Endothelial cell of umbilical vein (primary cell): ENCODE measurements at regions not wholly inside any gene's neighbourhood (a gene's known extent, or its start where the extent isn't known, plus 50 kb on each side); places are given as distances from the start of the nearest gene placed in this dataset.

Source experiments
- BruUV-seq: library from RNA; stranded (reverse); fragments of 400-500 nt; replicated peaks from 2 replicates; lab custom pipeline; 2021; lab: Mats Ljungman, UMichigan
- CTCF ChIA-PET: fragments of 300-600, 350-600 bp; sonication (Branson Sonifier 250); formaldehyde crosslinking; loops from one replicate; lab custom pipeline; 2021; ENCODE audit warnings: antibody characterized with exemption, inconsistent platforms; lab: Charles Lee
- POLR2A ChIA-PET: fragments of 300-600, 350-600 bp; sonication (Branson Sonifier 250); formaldehyde crosslinking; loops from one replicate; lab custom pipeline; 2021; ENCODE audit warnings: antibody characterized with exemption, inconsistent platforms; lab: Charles Lee
- DNase-seq: peaks from one replicate; pipeline ENCODE4 v3.0.0-alpha.2; 2011; ENCODE audit warnings: low read depth, low spot score
- FAIRE-seq: peaks from 2 replicates; lab custom pipeline; 2011; peaks lifted over from hg19 to GRCh38; lab: Jason Lieb, UNC
- H2AFZ ChIP-seq: 2 replicates; pipeline ENCODE4 v1.6.0; 2012; ENCODE audit warnings: low read depth, low read length, control low read depth, inconsistent platforms
- H3K27ac ChIP-seq: 2 replicates; pipeline ENCODE4 v1.5.1; 2011; ENCODE audit warnings: low read depth, mild to moderate bottlenecking, control low read depth, low read length, moderate library complexity; ENCODE audit not compliant: insufficient read depth
- H3K27me3 ChIP-seq, 2 experiments: 2 replicates each; pipeline versions ENCODE4 v1.6.0 to v1.6.1; 2011; ENCODE audit warnings: low read length in 2 of 2, mixed read lengths in 1 of 2; ENCODE audit not compliant: control insufficient read depth in 2 of 2, insufficient read depth in 2 of 2
- H3K36me3 ChIP-seq, 2 experiments: 2 replicates in 1 of 2; 3 replicates in 1 of 2; pipeline ENCODE4 v1.5.1; 2011; ENCODE audit warnings: low read length in 2 of 2, mild to moderate bottlenecking in 1 of 2, moderate library complexity in 1 of 2; ENCODE audit not compliant: control insufficient read depth in 2 of 2, insufficient read depth in 2 of 2; ENCODE audit errors: extremely low read depth in 1 of 2
- H3K4me1 ChIP-seq: 3 replicates; pipeline ENCODE4 v1.5.1; 2011; ENCODE audit warnings: mild to moderate bottlenecking, low read length; ENCODE audit not compliant: control insufficient read depth, insufficient read depth; ENCODE audit errors: extremely low read depth
- H3K4me2 ChIP-seq: 2 replicates; pipeline ENCODE4 v1.6.1; 2011; ENCODE audit warnings: low read length, control low read depth, mixed read lengths; ENCODE audit not compliant: insufficient read depth
- H3K4me3 ChIP-seq, 3 experiments: fragments of 200-600 bp in 1 of 3; sonication (generic), shearing (Covaris generic) in 1 of 3; replicated peaks in 1 of 3; 2 replicates each; pipeline ENCODE4 v1.5.1; 2011 to 2016; ENCODE audit warnings: control low read depth in 3 of 3, low read length in 3 of 3, mild to moderate bottlenecking in 2 of 3, inconsistent platforms in 1 of 3, low read depth in 1 of 3, moderate library complexity in 1 of 3; ENCODE audit not compliant: insufficient read depth in 1 of 3
- H3K79me2 ChIP-seq: 2 replicates; pipeline ENCODE4 v1.6.0; 2012; ENCODE audit warnings: low read length, inconsistent platforms; ENCODE audit not compliant: control insufficient read depth, insufficient read depth
- H3K9ac ChIP-seq: replicated peaks from 2 replicates; pipeline ENCODE3; 2011; ENCODE audit warnings: low read length, control low read depth; ENCODE audit not compliant: insufficient read depth; ENCODE audit errors: extremely low read depth
- H3K9me1 ChIP-seq: replicated peaks from 3 replicates; pipeline ENCODE4 v1.6.0; 2011; ENCODE audit warnings: mild to moderate bottlenecking, low read length; ENCODE audit not compliant: control insufficient read depth, insufficient read depth; ENCODE audit errors: extremely low read depth
- H3K9me3 ChIP-seq: replicated peaks from 2 replicates; pipeline ENCODE4 v1.5.1; 2012; ENCODE audit warnings: low read length, inconsistent platforms; ENCODE audit not compliant: control insufficient read depth, insufficient read depth
- H4K20me1 ChIP-seq: replicated peaks from 2 replicates; pipeline ENCODE3; 2011; ENCODE audit warnings: mild to moderate bottlenecking, low read length; ENCODE audit not compliant: control insufficient read depth, insufficient read depth; ENCODE audit errors: extremely low read depth
- EZH2 ChIP-seq: IDR thresholded peaks from 2 replicates; pipeline ENCODE4 v1.6.1; 2012; ENCODE audit warnings: borderline replicate concordance, low read depth, mild to moderate bottlenecking, moderate library complexity, low read length, inconsistent platforms; ENCODE audit not compliant: severe bottlenecking
- FOS ChIP-seq: IDR thresholded peaks from 2 replicates; pipeline ENCODE4 v1.6.1; 2011; ENCODE audit warnings: mild to moderate bottlenecking, low read length, moderate library complexity, borderline replicate concordance; ENCODE audit not compliant: insufficient read depth
- GATA2 ChIP-seq: IDR thresholded peaks from 2 replicates; pipeline ENCODE4 v1.7.0; 2011; ENCODE audit warnings: low read depth, mild to moderate bottlenecking, moderate library complexity, mixed read lengths, low read length; ENCODE audit not compliant: insufficient read length, insufficient read depth
- JUN ChIP-seq: IDR thresholded peaks from 2 replicates; pipeline ENCODE4 v1.6.1; 2011; ENCODE audit warnings: borderline replicate concordance, low read depth; ENCODE audit not compliant: insufficient read length, insufficient read depth
- MYC ChIP-seq: IDR thresholded peaks from one replicate; pipeline ENCODE4 v1.6.1; 2011; ENCODE audit warnings: mild to moderate bottlenecking, low read depth, low read length
- POLR2A ChIP-seq: IDR thresholded peaks from 2 replicates; pipeline ENCODE4 v1.6.1; 2012; ENCODE audit warnings: low read depth, mild to moderate bottlenecking, control low read depth, low read length
- POLR2AphosphoS5 ChIP-seq: IDR thresholded peaks from 2 replicates; pipeline ENCODE4 v1.6.1; 2012; ENCODE audit warnings: low read depth, mild to moderate bottlenecking, control low read depth, low read length, moderate library complexity; ENCODE audit not compliant: insufficient read depth
- dilution Hi-C: fragments of 300-500 bp; cut with MboI; formaldehyde crosslinking; loops from one replicate; pipeline ENCODE4 v1.15.0; 2019; ENCODE audit warnings: low sequenced_read_pairs; ENCODE audit not compliant: extremely low pct_ligation_motif_present
- intact Hi-C: fragments of 100-400 bp; cut with micrococcal nuclease; formaldehyde crosslinking; loops from one replicate; pipeline ENCODE4 v1.10.0; 2022
- TF ChIP-seq, protein P1 (sequence below): IDR thresholded peaks from 2 replicates; pipeline ENCODE4 v1.6.1; 2011; ENCODE audit not compliant: insufficient read depth, insufficient read length
- TF ChIP-seq, protein P2 (sequence below), 2 donors: IDR thresholded peaks; 1 replicate in 1 of 2; 2 replicates in 1 of 2; pipeline ENCODE4 v1.5.1; 2011; ENCODE audit warnings: low read length in 2 of 2, mild to moderate bottlenecking in 2 of 2, moderate library complexity in 2 of 2, control low read depth in 1 of 2, inconsistent platforms in 1 of 2, low read depth in 1 of 2; ENCODE audit not compliant: insufficient read depth in 1 of 2; ENCODE audit errors: extremely low read depth in 1 of 2

DNA sequence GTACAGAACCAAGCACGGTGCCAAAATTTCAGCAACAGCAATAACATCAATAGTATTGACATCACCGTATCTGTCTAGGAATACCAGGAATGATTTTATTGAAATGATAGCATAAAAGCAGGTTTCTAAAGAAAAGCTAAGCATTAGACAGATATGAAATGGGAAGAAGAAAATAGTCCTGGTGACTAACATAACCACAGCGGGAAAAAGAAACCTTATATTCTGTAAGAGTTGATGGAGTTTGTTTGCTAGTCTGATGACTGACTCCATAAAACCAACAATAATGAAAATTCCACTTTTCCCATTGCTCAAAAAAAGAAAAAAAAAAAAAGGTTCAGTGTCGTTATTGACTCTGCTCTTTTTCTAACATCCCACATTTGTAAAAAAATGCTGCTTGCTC is 668.3 kb downstream of the IPMK start:
- Histone ChIP-seq H3K79me2 (no peaks in the 10 kb centered on the region), H3K36me3 (no peaks in the 10 kb centered on the region), H3K27ac (no peak overlapping the region), H2AFZ (no peak overlapping the region), H3K9ac (no peak overlapping the region), H3K4me3 (no peak overlapping the region), H3K27me3 (no peaks in the 10 kb centered on the region), H3K9me3 (no peaks in the 10 kb centered on the region), H3K4me1 (no peaks in the 10 kb centered on the region), H3K4me2 (no peak overlapping the region), H4K20me1 (no peaks in the 10 kb centered on the region), H3K9me1 (no peaks in the 10 kb centered on the region)
- FAIRE-seq (no peak), DNase-seq (no peak)
- no TSS peak for BruUV-seq
- ChIA-PET CTCF (no interaction called here), POLR2A (no interaction called here)
- intact Hi-C loops (no loop called here), dilution Hi-C loops (no loop called here)
- TF ChIP-seq POLR2AphosphoS5, result no peak

DNA sequence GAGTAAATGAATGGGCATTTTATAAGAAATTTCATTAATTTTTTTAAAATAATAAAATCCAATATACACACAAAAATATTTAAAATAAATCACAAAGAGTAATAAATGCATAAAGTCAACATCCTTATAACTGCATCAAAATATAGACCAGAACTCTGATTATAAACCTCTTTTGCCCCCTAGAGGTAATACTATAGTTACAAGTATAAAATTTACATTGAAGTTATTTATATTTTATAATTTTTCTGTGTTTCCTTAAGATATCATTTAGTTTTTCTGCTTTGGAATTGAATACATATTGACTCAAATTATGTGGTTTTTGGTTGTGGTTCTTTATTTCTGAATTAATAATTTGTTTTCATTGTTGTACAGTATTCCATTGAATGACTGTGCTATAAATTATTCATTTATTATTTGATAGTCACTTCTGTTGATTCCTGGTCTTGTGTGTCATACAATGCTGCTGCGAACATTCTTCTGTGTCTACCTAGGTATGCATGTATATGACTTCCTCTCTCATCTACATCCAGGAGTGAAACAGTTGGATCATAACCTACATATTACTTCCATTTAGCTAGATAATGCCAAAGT is 673.6 kb downstream of the IPMK start:
- TF ChIP-seq, protein P1, sequence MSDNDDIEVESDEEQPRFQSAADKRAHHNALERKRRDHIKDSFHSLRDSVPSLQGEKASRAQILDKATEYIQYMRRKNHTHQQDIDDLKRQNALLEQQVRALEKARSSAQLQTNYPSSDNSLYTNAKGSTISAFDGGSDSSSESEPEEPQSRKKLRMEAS, result no peak
- no peak for TF ChIP-seq POLR2AphosphoS5
- TF ChIP-seq JUN, result no peak
- TF ChIP-seq EZH2, result no peak
- no peak for TF ChIP-seq MYC
- TF ChIP-seq POLR2A, result no peak
- TF ChIP-seq, protein P2, sequence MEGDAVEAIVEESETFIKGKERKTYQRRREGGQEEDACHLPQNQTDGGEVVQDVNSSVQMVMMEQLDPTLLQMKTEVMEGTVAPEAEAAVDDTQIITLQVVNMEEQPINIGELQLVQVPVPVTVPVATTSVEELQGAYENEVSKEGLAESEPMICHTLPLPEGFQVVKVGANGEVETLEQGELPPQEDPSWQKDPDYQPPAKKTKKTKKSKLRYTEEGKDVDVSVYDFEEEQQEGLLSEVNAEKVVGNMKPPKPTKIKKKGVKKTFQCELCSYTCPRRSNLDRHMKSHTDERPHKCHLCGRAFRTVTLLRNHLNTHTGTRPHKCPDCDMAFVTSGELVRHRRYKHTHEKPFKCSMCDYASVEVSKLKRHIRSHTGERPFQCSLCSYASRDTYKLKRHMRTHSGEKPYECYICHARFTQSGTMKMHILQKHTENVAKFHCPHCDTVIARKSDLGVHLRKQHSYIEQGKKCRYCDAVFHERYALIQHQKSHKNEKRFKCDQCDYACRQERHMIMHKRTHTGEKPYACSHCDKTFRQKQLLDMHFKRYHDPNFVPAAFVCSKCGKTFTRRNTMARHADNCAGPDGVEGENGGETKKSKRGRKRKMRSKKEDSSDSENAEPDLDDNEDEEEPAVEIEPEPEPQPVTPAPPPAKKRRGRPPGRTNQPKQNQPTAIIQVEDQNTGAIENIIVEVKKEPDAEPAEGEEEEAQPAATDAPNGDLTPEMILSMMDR (IDR thresholded peaks at IDR 0.05; ENCODE audit: extremely low read depth in 1 of 2, insufficient read depth in 1 of 2, low read depth in 1 of 2, low read length in 2 of 2), result no peak
- no peak for TF ChIP-seq GATA2
- no peak for TF ChIP-seq FOS
- Histone ChIP-seq H3K36me3 (no peaks in the 10 kb centered on the region), H3K9ac (no peak overlapping the region), H4K20me1 (no peaks in the 10 kb centered on the region), H3K4me2 (no peak overlapping the region), H3K79me2 (no peaks in the 10 kb centered on the region), H3K4me3 (no peak overlapping the region), H3K9me1 (no peaks in the 10 kb centered on the region), H3K27me3 (no peaks in the 10 kb centered on the region), H3K9me3 (no peaks in the 10 kb centered on the region), H3K4me1 (no peaks in the 10 kb centered on the region), H3K27ac (no peak overlapping the region), H2AFZ (no peak overlapping the region)
- dilution Hi-C loops (no loop called here), intact Hi-C loops (no loop called here)
- POLR2A ChIA-PET, result no interaction called here
- no TSS peak for BruUV-seq
- no peak for FAIRE-seq
- CTCF ChIA-PET, result no interaction called here
- no peak for DNase-seq
